ENCODE measurements at regions not wholly inside any gene's neighbourhood (a gene's known extent, or its start where the extent isn't known, plus 50 kb on each side); places are given as distances from the start of the nearest gene placed in this dataset.
"Not testable (repeated sequence)": the region's sequence is repeated elsewhere in the genome, so short reads cannot be mapped to it uniquely, and the experiment has no call there.

GRCh38 chr18:40292985-40293710 lies 1661.9 kb upstream of the PIK3C3 start:
- DNase-seq, result no peak

GRCh38 chr18:40283560-40283959 lies 1671.5 kb upstream of the PIK3C3 start:
- DNase-seq, result no peak

GRCh38 chr18:40281356-40281755 lies 1673.7 kb upstream of the PIK3C3 start:
- DNase-seq, result not testable (repeated sequence)

GRCh38 chr18:40274618-40275196 lies 1680.3 kb upstream of the PIK3C3 start:
- DNase-seq, result no peak

- no peak for DNase-seq
These were observed 1682.3 kb upstream of the PIK3C3 start for GRCh38 chr18:40272630-40273231.

GRCh38 chr18:40259115-40259835 lies 1695.8 kb upstream of the PIK3C3 start:
- DNase-seq, result no peak

- no peak for DNase-seq
These were observed 1696.7 kb upstream of the PIK3C3 start for GRCh38 chr18:40258311-40258710.

- DNase-seq, result no peak
These were observed 1704.8 kb upstream of the PIK3C3 start for GRCh38 chr18:40250236-40250635.

- DNase-seq, result no peak
These were observed 1705.5 kb upstream of the PIK3C3 start for GRCh38 chr18:40249390-40250080.

GRCh38 chr18:40245612-40246011 lies 1709.4 kb upstream of the PIK3C3 start:
- DNase-seq, result not testable (repeated sequence)

GRCh38 chr18:40243607-40244006 lies 1711.4 kb upstream of the PIK3C3 start:
- DNase-seq, result no peak

GRCh38 chr18:40235836-40236235 lies 1719.2 kb upstream of the PIK3C3 start:
- DNase-seq, result no peak

GRCh38 chr18:40235323-40235722 lies 1719.7 kb upstream of the PIK3C3 start:
- no peak for DNase-seq

- no peak for DNase-seq
These were observed 1721.0 kb upstream of the PIK3C3 start for GRCh38 chr18:40233931-40234616.

GRCh38 chr18:40222776-40223175 lies 1732.3 kb upstream of the PIK3C3 start:
- no peak for DNase-seq

- DNase-seq, result no peak
These were observed 1738.2 kb upstream of the PIK3C3 start for GRCh38 chr18:40216856-40217255.

- DNase-seq, result no peak
These were observed 1739.1 kb upstream of the PIK3C3 start for GRCh38 chr18:40215979-40216378.

GRCh38 chr18:40210696-40211095 lies 1744.3 kb upstream of the PIK3C3 start:
- DNase-seq, result no peak

GRCh38 chr18:40208958-40209357 lies 1746.1 kb upstream of the PIK3C3 start:
- DNase-seq, result no peak

- DNase-seq, result no peak
These were observed 1757.3 kb upstream of the PIK3C3 start for GRCh38 chr18:40197711-40198110.

- DNase-seq, result no peak
These were observed 1768.4 kb upstream of the PIK3C3 start for GRCh38 chr18:40186677-40187076.

- no peak for DNase-seq
These were observed 1775.1 kb upstream of the PIK3C3 start for GRCh38 chr18:40179729-40180461.

All from GDM1 (cell line).